ENCODE measurements at regions not wholly inside any gene's neighbourhood (a gene's known extent, or its start where the extent isn't known, plus 50 kb on each side); places are given as distances from the start of the nearest gene placed in this dataset.

DNA sequence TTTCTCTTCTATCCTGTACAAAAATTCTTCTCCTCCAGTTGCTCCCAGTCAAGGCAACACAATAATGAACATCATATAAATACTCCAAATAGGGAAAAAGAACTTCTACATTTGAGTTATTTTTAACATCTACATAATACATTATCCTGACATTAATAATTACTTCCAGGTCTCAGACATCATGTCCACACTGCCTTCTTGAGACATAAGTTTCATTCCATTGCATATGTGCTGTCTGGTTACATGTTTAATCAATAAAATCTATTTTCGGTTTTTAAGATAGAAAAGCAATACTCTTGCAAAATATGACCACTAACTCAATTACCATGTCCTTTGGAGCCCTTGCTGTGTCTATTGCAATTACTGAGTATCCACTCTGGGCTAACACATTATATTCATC, 881.9 kb downstream of the GALC start:
- DNase-seq, result no peak
- no peaks in the 10 kb centered on the region for H3K4me1 Mint-ChIP-seq (ENCODE audit: low read depth)
- TF ChIP-seq, protein P1, sequence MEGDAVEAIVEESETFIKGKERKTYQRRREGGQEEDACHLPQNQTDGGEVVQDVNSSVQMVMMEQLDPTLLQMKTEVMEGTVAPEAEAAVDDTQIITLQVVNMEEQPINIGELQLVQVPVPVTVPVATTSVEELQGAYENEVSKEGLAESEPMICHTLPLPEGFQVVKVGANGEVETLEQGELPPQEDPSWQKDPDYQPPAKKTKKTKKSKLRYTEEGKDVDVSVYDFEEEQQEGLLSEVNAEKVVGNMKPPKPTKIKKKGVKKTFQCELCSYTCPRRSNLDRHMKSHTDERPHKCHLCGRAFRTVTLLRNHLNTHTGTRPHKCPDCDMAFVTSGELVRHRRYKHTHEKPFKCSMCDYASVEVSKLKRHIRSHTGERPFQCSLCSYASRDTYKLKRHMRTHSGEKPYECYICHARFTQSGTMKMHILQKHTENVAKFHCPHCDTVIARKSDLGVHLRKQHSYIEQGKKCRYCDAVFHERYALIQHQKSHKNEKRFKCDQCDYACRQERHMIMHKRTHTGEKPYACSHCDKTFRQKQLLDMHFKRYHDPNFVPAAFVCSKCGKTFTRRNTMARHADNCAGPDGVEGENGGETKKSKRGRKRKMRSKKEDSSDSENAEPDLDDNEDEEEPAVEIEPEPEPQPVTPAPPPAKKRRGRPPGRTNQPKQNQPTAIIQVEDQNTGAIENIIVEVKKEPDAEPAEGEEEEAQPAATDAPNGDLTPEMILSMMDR (IDR thresholded peaks at IDR 0.05), result no peak
- peaks cover 54% of the 10 kb centered on the region for H3K9me3 Mint-ChIP-seq
- no peaks in the 10 kb centered on the region for H3K27me3 Mint-ChIP-seq (ENCODE audit: insufficient read depth)
- no peak overlapping the region for H3K4me3 Mint-ChIP-seq
- H3K27ac Mint-ChIP-seq, result no peak overlapping the region
- H3K36me3 Mint-ChIP-seq (ENCODE audit: low read depth), result no peaks in the 10 kb centered on the region

- DNase-seq, result no peak
- Mint-ChIP-seq H3K9me3 (peaks cover 51% of the 10 kb centered on the region), H3K4me3 (no peak overlapping the region), H3K27me3 (ENCODE audit: insufficient read depth) (no peaks in the 10 kb centered on the region), H3K36me3 (ENCODE audit: low read depth) (no peaks in the 10 kb centered on the region), H3K4me1 (ENCODE audit: low read depth) (no peaks in the 10 kb centered on the region), H3K27ac (no peak overlapping the region)
- TF ChIP-seq, protein P1 (IDR thresholded peaks at IDR 0.05), result no peak
Measured at GRCh38 chr14:87109271-87109670, 883.7 kb downstream of the GALC start.

GRCh38 chr14:87108726-87109125, 884.3 kb downstream of the GALC start:
- no peak overlapping the region for H3K27ac Mint-ChIP-seq
- peaks cover 47% of the 10 kb centered on the region for H3K9me3 Mint-ChIP-seq
- no peaks in the 10 kb centered on the region for H3K4me1 Mint-ChIP-seq (ENCODE audit: low read depth)
- H3K36me3 Mint-ChIP-seq (ENCODE audit: low read depth), result no peaks in the 10 kb centered on the region
- no peaks in the 10 kb centered on the region for H3K27me3 Mint-ChIP-seq (ENCODE audit: insufficient read depth)
- no peak for DNase-seq
- TF ChIP-seq, protein P1 (IDR thresholded peaks at IDR 0.05), result no peak
- no peak overlapping the region for H3K4me3 Mint-ChIP-seq

DNA sequence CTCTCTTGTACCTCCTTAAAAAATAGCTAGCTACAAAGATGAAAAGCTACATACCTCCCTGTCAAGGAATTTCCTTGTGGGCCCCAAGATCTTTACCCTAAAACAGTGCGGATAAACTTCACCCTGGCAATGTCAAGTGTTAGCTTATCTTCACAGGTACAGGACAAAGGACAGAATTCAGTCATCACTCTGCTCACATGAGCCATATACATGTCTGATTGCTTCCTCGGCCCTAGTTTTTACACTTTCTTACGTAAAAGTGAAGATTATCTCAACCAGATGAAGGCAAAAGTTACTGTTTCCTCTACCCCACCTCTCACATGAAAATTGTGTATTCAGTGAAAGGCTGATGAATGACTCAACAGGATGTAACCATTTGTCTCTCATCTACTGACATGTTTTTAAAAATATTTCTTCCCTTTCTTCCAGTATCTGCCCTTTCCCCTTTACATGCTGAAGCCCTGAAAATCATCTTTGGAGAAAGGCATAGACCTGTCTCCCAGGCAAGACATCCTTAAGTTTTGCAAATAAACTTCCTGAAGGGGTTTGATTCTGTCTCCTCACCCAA, 890.1 kb downstream of the GALC start:
- no peak for DNase-seq
- H3K27ac Mint-ChIP-seq, result no peak overlapping the region
- H3K4me1 Mint-ChIP-seq (ENCODE audit: low read depth), result no peaks in the 10 kb centered on the region
- no peaks in the 10 kb centered on the region for H3K36me3 Mint-ChIP-seq (ENCODE audit: low read depth)
- no peak overlapping the region for H3K4me3 Mint-ChIP-seq
- H3K9me3 Mint-ChIP-seq, result peaks cover 33% of the 10 kb centered on the region
- TF ChIP-seq, protein P1 (IDR thresholded peaks at IDR 0.05), result no peak
- H3K27me3 Mint-ChIP-seq (ENCODE audit: insufficient read depth), result no peaks in the 10 kb centered on the region

GRCh38 chr14:87097015-87097414, 896.0 kb downstream of the GALC start:
- TF ChIP-seq, protein P1 (IDR thresholded peaks at IDR 0.05), result no peak
- Mint-ChIP-seq H3K36me3 (ENCODE audit: low read depth) (no peaks in the 10 kb centered on the region), H3K4me3 (no peak overlapping the region), H3K4me1 (ENCODE audit: low read depth) (no peaks in the 10 kb centered on the region), H3K9me3 (peaks cover 31% of the 10 kb centered on the region), H3K27ac (no peak overlapping the region), H3K27me3 (ENCODE audit: insufficient read depth) (no peaks in the 10 kb centered on the region)
- no peak for DNase-seq

DNA sequence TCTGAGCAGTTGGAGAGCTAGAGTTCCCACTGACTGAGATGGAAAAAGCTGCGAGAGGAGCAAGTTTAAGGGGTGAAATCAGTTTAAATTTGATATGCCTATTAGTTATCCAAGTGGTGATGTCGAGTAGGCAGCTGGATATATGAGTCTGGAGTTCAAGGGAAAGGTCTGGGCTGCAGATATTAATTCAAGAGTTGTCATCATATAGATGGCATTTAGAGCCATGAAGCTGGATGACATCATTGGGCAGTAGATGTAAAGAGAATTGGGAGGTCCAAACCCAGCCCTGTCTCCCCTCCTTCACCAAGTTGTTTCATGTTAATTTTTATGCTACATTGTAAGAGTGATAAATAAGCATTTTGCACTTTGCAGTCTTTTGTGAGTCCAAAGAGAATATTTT, 898.1 kb downstream of the GALC start:
- Mint-ChIP-seq H3K4me3 (no peak overlapping the region), H3K36me3 (ENCODE audit: low read depth) (no peaks in the 10 kb centered on the region; the same call in 1 of the 2 replicates), H3K27me3 (ENCODE audit: insufficient read depth) (no peaks in the 10 kb centered on the region), H3K27ac (no peak overlapping the region), H3K9me3 (peaks cover 34% of the 10 kb centered on the region), H3K4me1 (ENCODE audit: low read depth) (no peaks in the 10 kb centered on the region)
- no peak for DNase-seq
- TF ChIP-seq, protein P1 (IDR thresholded peaks at IDR 0.05), result no peak
